Common myeloid progenitor, CD34-positive (primary cell): ENCODE measurements at regions not wholly inside any gene's neighbourhood (a gene's known extent, or its start where the extent isn't known, plus 50 kb on each side); places are given as distances from the start of the nearest gene placed in this dataset.
"Not testable (repeated sequence)": the region's sequence is repeated elsewhere in the genome, so short reads cannot be mapped to it uniquely, and the experiment has no call there.

Experiments
- CTCF ChIA-PET: fragments of 350-600 bp; sonication (Branson Sonifier 250); formaldehyde crosslinking; loops from one replicate; lab custom pipeline; 2021; ENCODE audit warnings: antibody characterized with exemption; lab: Charles Lee
- POLR2A ChIA-PET: fragments of 350-600 bp; sonication (Branson Sonifier 250); formaldehyde crosslinking; loops from one replicate; lab custom pipeline; 2021; ENCODE audit warnings: antibody characterized with exemption; lab: Charles Lee
- DNase-seq, 3 donors: peaks; one replicate each; pipeline versions ENCODE4 v3.0.0 to v3.0.0-alpha.2; 2013
- H3K27ac ChIP-seq, 2 experiments: 1 replicate in 1 of 2; 2 replicates in 1 of 2; pipeline ENCODE4 v1.7.0; 2013; ENCODE audit warnings: inconsistent platforms in 2 of 2, low read length in 2 of 2, mild to moderate bottlenecking in 2 of 2, low read depth in 1 of 2, moderate library complexity in 1 of 2; ENCODE audit not compliant: severe bottlenecking in 2 of 2, insufficient read depth in 1 of 2, poor library complexity in 1 of 2
- H3K27me3 ChIP-seq, 5 experiments: replicated peaks in 2 of 5; 1 replicate in 3 of 5; 2 replicates in 2 of 5; pipeline versions ENCODE4 v1.6.1 to v1.7.0; 2013; ENCODE audit warnings: low read length in 4 of 5, mild to moderate bottlenecking in 2 of 5, moderate library complexity in 2 of 5, inconsistent platforms in 1 of 5; ENCODE audit not compliant: insufficient read depth in 5 of 5, control insufficient read depth in 4 of 5
- H3K36me3 ChIP-seq, 4 experiments: 1 replicate in 2 of 4; 2 replicates in 2 of 4; pipeline versions ENCODE4 v1.6.1 to v1.7.0; 2013; ENCODE audit warnings: low read length in 3 of 4, control low read depth in 1 of 4, mild to moderate bottlenecking in 1 of 4; ENCODE audit not compliant: control insufficient read depth in 4 of 4, insufficient read depth in 4 of 4
- H3K4me1 ChIP-seq, 4 experiments: 1 replicate in 3 of 4; 2 replicates in 1 of 4; pipeline versions ENCODE4 v1.6.1 to v1.7.1; 2013; ENCODE audit warnings: low read length in 3 of 4, mild to moderate bottlenecking in 3 of 4, control low read depth in 1 of 4, inconsistent platforms in 1 of 4, moderate library complexity in 1 of 4; ENCODE audit not compliant: control insufficient read depth in 4 of 4, insufficient read depth in 4 of 4; ENCODE audit errors: control extremely low read depth in 1 of 4
- H3K4me3 ChIP-seq, 7 experiments: 1 replicate in 4 of 7; 2 replicates in 3 of 7; pipeline versions ENCODE4 v1.5.1 to v1.7.0; 2013; ENCODE audit warnings: mild to moderate bottlenecking in 7 of 7, low read length in 6 of 7, moderate library complexity in 6 of 7, inconsistent platforms in 2 of 7, low read depth in 2 of 7, control low read depth in 1 of 7; ENCODE audit not compliant: insufficient read depth in 4 of 7, control insufficient read depth in 1 of 7; ENCODE audit errors: extremely low read depth in 1 of 7
- H3K9me3 ChIP-seq, 5 experiments: 1 replicate in 4 of 5; 2 replicates in 1 of 5; pipeline versions ENCODE4 v1.6.1 to v1.7.1; 2013; ENCODE audit warnings: low read length in 4 of 5, mild to moderate bottlenecking in 2 of 5, inconsistent platforms in 1 of 5, low read depth in 1 of 5, moderate library complexity in 1 of 5; ENCODE audit not compliant: control insufficient read depth in 4 of 5, insufficient read depth in 2 of 5; ENCODE audit errors: control extremely low read depth in 1 of 5
- WGBS: methylation state at CpG from one replicate; pipeline ENCODE4 v1.1.5; 2013; ENCODE audit not compliant: insufficient coverage; 5-methylcytosine and 5-hydroxymethylcytosine counted together

DNA sequence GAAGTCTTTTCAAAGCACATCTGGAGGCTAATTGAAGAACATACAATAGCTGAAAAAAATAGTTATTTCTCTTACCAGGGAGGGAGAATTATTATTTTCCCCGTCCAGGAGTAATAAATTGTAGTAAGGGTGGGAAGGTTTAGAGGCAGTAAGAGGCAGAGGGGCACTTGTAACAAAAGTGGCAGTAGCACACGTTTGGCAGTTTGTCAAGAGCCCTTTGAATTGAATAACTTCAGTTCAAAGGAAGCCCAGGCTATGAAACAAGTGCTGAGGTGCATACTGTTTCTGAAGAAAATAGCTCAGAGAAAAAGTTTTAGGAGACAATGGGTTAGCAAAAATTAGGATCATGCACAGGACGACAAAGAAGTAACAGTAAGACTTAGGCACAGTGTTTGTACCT lies 451.3 kb downstream of the LRRC70 start:
- Histone ChIP-seq H3K27me3 (no peaks in the 10 kb centered on the region), H3K9me3 (peaks cover 0 to 16% (median 8%) of the 10 kb centered on the region in 5 experiments), H3K36me3 (no peaks in the 10 kb centered on the region), H3K4me3 (no peak overlapping the region), H3K4me1 (no peaks in the 10 kb centered on the region), H3K27ac (no peak overlapping the region)
- 66% methylated on average over 3 of the region's 3 CpGs for WGBS
- CTCF ChIA-PET: no interaction called here
- no peak for DNase-seq
- POLR2A ChIA-PET: no interaction called here

DNA sequence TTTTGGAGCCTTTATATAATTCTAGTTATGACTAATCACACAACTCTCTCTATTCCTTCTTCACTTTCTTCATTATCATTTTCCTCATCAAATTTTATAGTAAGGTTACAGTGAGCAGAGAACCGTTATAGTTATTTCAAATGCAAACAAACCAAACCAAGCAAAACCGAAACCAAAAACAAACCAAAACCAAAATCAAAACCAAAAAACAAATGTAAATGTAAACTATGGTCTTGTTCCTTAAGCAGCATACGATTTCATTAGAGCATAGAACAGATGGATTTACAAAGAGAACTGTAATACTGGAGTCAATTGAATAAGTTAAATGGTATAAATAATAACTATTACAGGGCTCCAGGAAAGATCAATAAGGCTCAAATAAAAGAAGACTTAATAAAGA lies 447.1 kb downstream of the LRRC70 start:
- CTCF ChIA-PET: no interaction called here
- H3K27me3 ChIP-seq: no peaks in the 10 kb centered on the region
- no CpG with 5 or more reads among the region's 3 CpGs for WGBS
- H3K9me3 ChIP-seq: no peaks in the 10 kb centered on the region
- no peak overlapping the region for H3K27ac ChIP-seq
- H3K4me1 ChIP-seq: no peaks in the 10 kb centered on the region
- no peak for DNase-seq
- POLR2A ChIA-PET: no interaction called here
- no peaks in the 10 kb centered on the region for H3K36me3 ChIP-seq
- no peak overlapping the region for H3K4me3 ChIP-seq

DNA sequence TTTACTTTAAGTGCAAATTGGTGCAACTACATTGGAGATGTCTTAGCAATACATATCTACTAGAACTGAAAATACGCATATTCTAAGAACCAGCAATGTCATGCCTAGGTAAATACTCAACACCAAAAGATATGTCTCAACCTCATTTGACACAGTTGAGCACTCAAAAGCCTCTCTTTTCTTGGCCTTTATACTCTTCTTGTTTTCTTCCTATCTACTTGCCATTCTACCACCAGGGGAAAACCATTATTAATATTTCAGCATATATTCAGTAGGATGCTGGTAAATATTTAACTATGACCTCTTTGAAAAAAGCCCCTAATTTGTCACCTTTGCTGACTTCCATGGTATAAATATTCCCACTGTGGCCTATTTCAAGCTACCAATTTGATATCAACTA lies 443.8 kb downstream of the LRRC70 start:
- ChIA-PET CTCF (no interaction called here), POLR2A (no interaction called here)
- no peak overlapping the region for H3K4me3 ChIP-seq
- H3K27ac ChIP-seq: no peak overlapping the region
- WGBS: 100% methylated on average over 1 of the region's 1 CpG
- no peak for DNase-seq
- H3K4me1 ChIP-seq: no peaks in the 10 kb centered on the region
- H3K27me3 ChIP-seq: no peaks in the 10 kb centered on the region
- no peaks in the 10 kb centered on the region for H3K36me3 ChIP-seq
- H3K9me3 ChIP-seq: no peaks in the 10 kb centered on the region

DNA sequence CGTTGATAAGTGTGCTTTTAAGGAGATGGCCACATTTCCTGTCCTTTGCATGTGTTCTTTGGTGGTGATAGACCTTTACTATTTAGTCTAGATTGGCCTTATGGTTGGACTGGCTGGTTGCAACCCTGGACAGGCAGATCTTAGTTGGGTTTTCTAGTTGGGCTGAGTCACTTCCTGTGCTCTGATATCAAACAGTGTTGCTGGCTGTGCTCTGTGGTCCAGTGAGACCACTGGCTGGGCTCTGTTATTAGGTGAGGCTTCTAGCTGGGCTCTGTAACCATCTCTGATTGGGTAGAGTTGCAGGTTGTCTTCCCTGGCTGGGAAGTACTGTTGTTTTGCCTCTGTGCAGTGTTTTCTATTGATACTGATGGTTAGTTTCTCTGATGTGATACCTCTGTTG lies 432.5 kb downstream of the LRRC70 start:
- Histone ChIP-seq H3K4me3 (no peak overlapping the region), H3K36me3 (no peaks in the 10 kb centered on the region), H3K27me3 (no peaks in the 10 kb centered on the region), H3K4me1 (peaks cover 0 to 2% (median 0%) of the 10 kb centered on the region in 4 experiments), H3K9me3 (peaks cover 0 to 12% (median 0%) of the 10 kb centered on the region in 5 experiments), H3K27ac (no peak overlapping the region)
- ChIA-PET POLR2A (no interaction called here), CTCF (no interaction called here)
- WGBS: no CpG with 5 or more reads among the region's 1 CpG
- DNase-seq: no peak

DNA sequence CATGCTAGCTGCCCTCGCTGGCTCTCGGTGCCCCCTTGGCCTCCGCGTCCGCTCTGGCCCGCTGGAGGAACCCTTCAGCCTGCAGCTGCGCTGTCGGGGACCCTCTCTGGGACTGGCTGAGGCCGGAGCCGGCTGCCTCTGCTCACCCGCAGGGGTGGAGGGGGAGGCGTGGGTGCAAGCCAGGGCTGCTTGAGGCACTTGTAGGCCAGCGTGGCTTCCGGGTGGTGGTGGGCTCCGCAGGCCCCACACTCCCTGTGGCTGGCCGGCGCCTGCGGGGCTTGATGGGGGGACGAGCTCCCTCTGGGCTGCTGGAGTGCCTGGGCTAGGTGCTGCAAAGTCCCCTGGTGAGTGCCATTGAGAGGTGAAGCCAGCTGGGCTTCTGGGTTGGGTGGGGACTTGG lies 429.6 kb downstream of the LRRC70 start:
- Histone ChIP-seq H3K36me3 (no peaks in the 10 kb centered on the region), H3K9me3 (peaks cover 0 to 13% (median 0%) of the 10 kb centered on the region in 5 experiments), H3K27me3 (no peaks in the 10 kb centered on the region), H3K27ac (no peak overlapping the region), H3K4me1 (peaks cover 0 to 2% (median 0%) of the 10 kb centered on the region in 4 experiments), H3K4me3 (no peak overlapping the region)
- DNase-seq: no peak
- POLR2A ChIA-PET: no interaction called here
- 96% methylated on average over 19 of the region's 19 CpGs for WGBS
- CTCF ChIA-PET: interaction anchor here (0.7 kb wide), 1 partner anchor 9 kb away, joined by 4 read pairs; no protein-coding TSS in a partner anchor

DNA sequence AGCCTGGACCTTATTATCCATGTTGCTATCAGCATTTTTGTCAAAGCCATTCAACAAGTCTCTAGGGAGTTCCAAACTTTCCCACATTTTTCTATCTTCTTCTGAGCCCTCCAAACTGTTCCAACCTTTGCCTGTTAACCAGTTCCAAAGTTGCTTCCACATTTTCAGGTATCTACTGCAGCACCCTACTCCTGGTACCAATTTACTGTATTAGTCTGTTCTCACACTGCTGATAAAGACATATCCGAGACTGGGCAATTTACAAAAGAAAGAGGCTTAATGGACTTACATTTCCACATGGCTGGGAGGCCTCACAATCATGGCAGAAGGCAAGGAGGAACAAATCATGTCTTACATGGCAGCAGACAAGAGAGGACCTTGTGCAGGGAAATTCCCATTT lies 416.2 kb downstream of the LRRC70 start:
- H3K36me3 ChIP-seq, H3K27me3 ChIP-seq, DNase-seq, H3K4me3 ChIP-seq, CTCF ChIA-PET, POLR2A ChIA-PET, H3K4me1 ChIP-seq, H3K9me3 ChIP-seq, H3K27ac ChIP-seq: not testable (repeated sequence)
- WGBS: no CpG with 5 or more reads among the region's 1 CpG

DNA sequence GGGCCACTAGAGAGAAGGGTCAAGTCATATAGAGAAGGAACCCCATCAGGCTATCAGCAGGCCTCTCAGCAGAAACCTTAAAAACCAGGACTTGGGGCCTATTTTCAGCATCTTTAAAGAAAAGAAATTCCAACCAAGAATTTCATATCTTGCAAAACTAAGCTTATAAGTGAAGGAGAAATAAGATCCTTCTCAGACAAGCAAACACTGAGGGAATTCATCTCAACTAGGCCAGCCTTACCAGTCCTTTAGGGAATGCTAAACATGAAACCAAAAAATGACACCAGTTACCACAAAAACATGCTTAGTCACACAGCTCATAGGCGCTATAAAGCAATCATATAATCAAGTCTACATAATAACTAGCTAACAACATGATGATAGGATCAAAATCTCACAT lies 407.1 kb downstream of the LRRC70 start:
- no CpG with 5 or more reads among the region's 1 CpG for WGBS
- Histone ChIP-seq H3K4me3 (no peak overlapping the region), H3K4me1 (no peaks in the 10 kb centered on the region), H3K27ac (no peak overlapping the region), H3K36me3 (no peaks in the 10 kb centered on the region), H3K27me3 (no peaks in the 10 kb centered on the region), H3K9me3 (peaks cover 0 to 7% (median 1%) of the 10 kb centered on the region in 5 experiments)
- DNase-seq: no peak
- POLR2A ChIA-PET: no interaction called here
- CTCF ChIA-PET: no interaction called here
